DLD1 (cell line): ENCODE measurements at regions not wholly inside any gene's neighbourhood (a gene's known extent, or its start where the extent isn't known, plus 50 kb on each side); places are given as distances from the start of the nearest gene placed in this dataset.
"Not testable (repeated sequence)": the region's sequence is repeated elsewhere in the genome, so short reads cannot be mapped to it uniquely, and the experiment has no call there.

ENCODE experiments used
- in situ Hi-C: cut with HindIII; loops from 2 replicates; pipeline ENCODE4 v1.10.0; 2017; ENCODE audit warnings: low sequenced_read_pairs

DNA sequence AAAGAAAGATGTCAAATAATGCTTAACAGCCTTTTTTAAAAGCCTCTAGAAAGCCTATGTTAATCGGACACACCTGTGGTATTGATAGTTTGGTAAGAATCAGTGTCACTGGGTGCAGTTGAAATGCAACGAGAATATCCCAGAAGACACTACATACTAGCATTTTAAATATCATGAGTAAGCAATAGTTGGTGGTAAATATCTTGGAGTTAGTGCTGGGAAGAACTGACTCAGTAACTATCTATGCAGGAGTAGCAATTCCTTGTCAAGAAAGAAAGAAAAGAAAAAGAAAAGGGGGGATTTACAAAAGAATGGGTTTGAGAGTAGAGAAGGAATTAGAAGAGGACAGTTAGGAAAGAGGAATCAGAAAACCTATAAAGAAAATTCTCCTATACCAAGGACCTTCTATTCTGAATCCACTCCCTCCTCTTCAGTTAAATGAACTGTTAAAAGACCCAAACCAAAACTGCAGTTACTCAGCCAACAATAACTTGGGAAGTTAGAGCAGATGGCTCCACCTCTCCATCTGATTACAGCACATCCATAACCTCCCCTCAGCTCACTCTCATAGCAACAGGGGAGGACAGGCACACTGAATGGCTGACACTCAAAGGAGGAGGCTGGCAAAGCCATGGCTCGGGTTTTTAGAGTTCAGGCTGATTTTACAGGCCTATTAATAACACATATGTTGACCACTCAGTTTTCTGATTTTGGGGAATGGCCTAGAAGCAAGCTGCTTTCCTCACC is 207.6 kb upstream of the MDFIC2 start:
- in situ Hi-C loops: no loop called here

DNA sequence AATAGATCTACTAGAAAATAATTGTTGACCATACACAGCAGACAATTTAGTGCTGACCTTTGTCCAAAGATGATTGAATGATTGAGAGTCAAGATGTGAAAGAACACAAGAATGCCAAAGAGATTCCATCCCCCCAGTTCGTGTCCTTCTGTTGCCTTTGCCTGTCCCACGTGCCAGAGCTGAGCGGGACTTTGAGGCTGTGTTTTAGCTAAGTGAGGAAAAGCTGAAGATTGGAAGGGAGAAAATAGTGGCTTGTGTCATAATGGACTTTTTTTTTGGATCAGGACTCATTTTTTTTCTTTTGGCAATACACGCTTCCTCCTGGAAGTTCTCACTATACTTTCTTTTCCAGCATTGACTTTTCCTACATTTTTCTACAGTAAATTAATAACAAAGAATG is 206.6 kb upstream of the MDFIC2 start:
- in situ Hi-C loops: no loop called here

DNA sequence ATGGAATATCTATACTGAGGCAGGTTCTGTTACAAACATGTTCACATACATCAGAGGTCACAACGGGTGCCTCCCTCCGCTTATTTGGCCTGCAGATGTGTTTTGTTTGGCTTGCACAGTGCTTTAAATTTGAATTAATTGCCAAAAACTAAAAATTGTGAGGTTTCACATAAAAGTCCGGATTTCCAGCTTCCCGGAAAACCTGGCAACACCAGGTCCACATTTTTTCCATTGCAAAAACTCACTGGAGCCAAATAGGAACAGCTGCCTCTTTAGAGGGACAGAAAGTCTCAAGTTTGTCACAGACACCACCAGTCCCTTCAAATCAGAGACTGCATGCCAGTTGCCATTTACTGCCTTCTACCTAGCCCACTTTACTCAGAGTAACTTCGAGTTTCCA is 205.9 kb upstream of the MDFIC2 start:
- in situ Hi-C loops: no loop called here

DNA sequence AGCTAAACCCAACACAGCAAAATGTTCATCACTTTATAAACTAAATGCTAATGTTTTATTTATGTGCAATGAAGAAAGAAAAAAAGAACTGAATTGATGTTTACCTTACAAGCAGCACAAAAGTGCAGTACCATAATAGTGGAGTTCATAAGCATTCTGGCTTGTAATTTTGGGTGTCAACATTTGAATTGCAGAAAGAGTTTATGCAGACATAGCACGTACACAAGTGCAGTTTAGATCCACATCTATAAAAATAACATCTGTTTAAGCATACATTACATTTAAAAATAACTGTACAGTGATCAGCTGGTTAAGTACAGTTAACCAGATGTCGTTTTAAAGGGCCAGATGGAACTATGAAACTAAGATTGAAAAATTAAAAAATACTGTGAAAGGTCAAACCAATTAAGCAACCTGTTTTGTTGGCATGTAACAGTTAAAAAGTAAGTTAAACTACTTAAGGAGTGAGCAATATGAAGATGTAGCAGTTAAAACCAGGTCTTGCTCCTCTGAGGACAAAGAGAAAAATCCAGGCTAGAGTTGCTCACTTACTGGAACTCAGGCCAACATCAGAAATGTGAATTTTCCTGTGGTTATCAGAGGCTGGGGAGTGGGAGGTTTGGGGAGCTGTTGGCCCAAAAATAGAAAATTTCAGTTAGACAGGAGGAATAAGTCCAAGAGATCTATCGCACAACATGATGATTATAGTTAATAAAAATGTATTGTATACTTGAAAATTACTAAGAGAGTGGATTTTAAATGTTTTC is 204.9 kb upstream of the MDFIC2 start:
- in situ Hi-C loops: no loop called here

DNA sequence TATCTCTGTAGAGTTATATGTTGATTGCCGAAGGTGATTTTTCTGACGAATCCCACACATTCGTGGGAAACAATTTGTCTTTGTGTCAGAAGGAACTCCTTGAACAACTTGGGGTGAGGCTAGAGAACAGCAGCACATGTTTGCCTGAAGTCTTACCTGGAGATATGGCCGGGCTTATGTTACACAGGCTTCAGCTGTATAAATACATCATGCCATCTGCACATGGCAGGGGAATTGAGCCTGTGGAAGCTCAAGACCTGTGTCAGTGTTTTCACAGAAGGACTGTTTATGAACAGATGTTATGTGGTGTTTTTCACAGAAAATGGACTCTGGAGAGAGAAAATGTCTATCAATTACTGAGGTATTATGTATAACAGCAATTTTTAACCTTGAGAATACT is 203.6 kb upstream of the MDFIC2 start:
- in situ Hi-C loops: no loop called here

DNA sequence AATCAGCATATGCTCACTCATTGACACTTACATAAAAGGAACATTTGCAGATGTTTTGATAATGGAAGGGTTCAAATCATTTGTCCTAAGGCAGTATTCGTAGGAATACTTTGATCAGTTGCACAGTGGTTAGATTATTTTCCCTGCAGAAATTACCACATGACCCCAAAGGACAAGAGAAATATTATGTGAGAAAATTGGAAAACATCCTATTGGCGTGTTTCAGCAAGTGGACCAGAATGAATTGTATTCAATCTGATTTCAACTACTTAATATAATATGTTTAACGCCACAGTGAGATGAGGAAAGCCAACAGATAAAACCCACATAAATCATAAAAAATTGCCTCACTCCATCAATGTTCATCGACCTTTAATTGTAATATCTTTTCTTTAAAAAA is 195.0 kb upstream of the MDFIC2 start:
- in situ Hi-C loops: no loop called here

DNA sequence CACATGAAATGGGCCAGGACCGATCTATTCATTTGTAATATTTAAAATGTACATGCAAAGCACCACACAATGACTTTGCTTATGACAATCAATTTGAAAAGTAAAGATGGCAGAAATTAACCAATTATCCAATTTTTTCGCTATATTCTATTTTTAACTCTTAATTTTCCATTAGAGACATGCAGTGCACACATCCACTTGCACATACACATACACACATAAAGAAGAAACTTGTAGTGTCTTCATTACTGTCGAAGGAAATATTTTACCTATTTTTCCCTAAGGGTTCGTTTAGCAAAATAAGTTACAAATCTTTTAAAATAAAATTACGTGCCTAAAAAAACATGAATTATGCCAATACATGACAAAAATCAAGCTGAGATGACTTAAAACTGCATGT is 194.3 kb upstream of the MDFIC2 start:
- in situ Hi-C loops: no loop called here

DNA sequence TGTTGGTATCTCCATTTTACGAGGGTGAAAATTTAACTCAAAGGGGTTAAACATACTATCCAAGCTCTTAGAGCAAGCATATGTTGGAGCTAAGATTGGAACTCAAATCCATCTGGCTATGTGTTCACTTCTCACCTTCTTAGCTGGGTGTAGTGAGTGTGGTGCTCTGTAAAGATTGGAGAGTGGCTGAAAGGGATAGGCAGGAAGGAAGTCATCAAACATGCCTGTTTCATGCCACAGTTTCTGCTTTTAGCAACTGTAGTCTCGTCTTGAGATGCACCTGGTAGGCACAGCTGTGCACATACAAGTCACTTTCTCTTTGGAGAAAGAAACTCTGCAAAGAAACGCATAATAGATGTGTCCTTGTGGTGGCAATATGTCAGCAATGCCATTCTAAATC is 189.1 kb upstream of the MDFIC2 start:
- in situ Hi-C loops: no loop called here

DNA sequence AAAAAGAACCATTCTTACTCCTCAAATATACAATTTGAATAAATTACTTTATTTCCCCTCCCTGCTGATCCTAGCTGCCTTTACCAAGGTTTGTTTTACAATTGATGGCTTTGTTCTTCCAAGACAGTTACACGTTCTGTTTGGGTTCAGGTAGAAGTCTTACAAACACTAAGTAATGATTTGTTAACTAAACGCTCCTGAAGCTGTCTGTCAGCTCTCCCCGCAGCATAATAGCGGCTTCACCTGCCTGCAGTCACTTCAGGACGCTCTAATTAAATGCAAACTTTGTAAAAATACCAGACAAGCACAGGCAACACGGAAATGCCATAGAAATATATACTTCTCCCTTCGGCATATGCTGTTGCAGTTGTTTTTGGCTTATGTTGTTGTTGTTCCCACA is 176.4 kb upstream of the MDFIC2 start:
- in situ Hi-C loops: no loop called here

DNA sequence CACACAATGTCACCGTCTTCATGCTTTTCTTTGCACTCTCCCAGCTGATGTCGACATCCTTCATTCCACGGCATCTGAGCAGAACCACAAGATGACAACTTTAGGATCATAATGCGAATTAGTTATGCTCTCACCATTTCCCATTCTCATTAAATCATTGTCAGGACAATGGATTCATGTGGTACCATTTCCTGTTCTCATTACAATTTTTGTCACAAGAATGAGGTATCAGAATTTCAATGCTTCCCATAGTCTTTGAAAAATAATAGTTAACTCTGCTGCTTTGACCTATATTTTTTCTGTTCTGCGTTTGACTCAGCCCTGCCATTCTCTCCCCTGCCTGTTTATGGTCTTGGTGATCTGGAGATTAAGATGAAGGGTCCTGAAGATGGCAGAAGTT is 175.7 kb upstream of the MDFIC2 start:
- in situ Hi-C loops: no loop called here

DNA sequence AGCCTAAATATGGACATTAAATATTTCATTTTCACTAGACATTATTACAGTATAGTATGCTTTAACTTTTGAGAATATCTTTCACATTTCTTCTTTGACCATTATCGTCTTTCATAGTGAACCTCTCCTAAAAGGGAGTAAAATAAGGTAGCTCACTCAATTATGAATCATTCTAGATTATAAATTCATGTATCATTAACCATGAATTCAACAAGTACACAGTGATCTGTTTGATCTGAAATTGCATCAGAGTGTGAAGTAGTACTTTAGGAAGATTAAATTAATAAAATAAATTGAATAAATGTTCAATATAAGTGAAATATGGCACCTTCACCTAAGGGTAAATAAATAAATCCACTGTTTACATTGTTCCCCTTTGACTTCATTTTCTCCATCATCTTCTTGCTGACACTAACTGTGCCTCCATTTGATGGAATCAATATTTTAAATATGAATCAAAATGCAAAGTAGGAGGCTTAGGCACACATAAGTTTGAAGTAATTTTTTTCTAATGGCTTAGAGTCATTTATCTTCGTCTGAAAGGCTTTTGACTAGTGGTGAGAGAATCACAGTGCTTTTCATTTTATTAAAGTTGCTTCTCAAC is 174.1 kb upstream of the MDFIC2 start:
- in situ Hi-C loops: no loop called here

DNA sequence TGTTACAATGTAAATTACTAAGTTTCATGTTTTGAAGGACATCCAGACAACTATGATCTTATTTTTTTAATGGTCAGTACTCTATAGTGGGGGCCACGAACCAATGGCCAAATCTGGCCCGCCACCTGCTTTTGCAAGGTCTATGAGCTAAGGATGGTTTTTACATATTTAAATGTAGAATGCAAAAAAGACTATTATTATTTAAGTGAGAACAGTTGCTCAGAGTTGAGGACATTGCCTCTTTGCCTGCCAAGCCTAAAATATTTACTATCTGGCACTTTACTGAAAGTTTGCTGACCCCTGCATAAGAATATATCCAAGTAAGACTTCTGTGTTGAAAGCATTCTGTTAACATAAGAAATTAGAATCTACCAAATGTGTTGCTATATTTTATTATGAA is 163.7 kb upstream of the MDFIC2 start:
- in situ Hi-C loops: no loop called here

DNA sequence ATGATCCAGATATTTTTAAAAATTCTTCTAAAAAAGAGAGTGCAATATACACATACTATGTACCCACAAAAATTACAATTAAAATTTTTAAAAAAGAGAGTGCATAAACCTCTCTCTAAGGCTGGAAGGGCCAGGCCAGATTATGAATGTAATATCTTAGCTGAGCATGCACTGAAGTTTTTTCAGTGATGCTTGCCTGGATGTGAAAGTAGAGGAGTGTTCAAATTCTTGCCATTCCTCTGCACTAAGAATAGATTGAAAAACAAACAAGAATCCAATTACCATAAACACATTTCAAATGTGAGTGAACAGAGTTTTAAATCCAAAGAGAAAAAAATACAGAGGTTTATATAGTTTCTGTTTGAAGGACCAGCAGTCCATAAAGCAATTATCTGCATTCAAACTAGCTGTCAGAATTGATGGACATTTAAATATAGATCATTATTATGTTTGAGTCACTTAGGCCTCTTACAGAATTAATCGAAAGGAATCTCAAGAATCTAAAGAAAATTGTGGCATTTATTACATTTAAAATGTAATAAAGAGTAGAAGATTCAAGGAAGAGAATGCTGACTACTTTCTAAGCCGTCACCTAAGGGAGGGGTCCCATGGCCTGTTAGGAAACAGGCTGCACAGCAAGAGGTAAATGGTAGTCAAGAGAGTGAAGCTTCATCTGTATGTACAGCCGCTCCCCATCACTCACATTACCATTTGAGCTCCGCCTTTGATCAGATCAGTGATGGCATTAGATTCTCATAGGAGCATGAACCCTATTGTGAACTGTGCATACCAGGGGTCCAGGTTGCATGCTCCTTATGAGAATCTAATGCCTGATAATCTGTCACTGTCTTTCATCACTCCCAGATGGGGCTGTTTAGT is 159.3 kb upstream of the MDFIC2 start:
- in situ Hi-C loops: no loop called here

DNA sequence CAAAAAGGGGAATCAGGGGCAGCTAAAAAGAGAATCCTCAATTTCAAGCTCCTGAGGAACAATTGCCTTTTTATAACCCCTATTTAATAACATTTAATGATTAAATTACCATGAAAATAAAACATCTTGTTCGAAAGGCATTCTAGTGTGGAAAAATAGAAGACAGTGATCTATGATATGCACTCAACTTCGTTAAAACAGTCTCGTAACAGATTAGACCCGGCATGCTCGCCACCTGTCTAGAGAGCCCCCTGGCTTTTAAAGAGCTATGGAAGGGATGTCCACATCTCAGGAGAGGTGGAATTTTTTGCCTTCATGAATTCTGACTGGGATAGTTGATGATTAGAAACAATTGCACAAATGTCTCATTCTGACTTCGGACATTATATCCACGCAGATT is 153.7 kb upstream of the MDFIC2 start:
- in situ Hi-C loops: no loop called here

DNA sequence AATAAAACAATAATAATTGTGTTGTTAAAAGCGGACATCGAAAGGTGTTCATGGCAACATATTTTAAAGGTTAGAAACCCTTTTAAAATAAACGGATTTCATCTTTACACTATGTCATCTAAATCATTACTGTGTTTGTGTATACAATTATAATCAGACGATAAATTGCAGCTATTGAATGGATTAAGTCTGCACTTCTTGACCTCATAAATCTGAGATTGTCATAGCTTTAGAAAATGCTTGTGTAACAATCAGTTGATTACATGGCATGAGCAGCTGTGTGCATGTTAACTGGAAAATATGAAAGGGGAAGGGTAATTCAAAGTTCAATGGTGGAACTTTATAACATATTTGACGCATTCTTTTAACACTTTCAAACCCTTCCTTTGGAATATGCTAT is 152.4 kb upstream of the MDFIC2 start:
- in situ Hi-C loops: no loop called here

DNA sequence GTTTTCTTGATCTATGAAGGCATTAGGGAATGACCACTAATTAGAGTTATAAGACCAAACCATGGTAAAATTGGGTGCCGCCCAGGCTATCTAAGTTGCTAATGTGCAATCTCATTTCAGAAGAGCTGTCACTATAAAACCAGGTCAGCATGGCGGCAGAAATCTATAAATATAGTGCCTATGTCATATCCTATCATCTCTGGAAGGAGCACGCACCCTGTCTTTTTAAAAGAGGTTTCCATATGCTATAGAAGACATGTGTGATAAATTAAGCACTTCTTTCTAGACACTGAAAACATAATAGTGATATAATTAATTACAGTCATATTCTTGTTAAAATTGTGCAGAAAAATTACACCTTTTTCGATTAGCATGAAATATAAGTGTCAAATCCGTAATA is 152.0 kb upstream of the MDFIC2 start:
- in situ Hi-C loops: no loop called here

DNA sequence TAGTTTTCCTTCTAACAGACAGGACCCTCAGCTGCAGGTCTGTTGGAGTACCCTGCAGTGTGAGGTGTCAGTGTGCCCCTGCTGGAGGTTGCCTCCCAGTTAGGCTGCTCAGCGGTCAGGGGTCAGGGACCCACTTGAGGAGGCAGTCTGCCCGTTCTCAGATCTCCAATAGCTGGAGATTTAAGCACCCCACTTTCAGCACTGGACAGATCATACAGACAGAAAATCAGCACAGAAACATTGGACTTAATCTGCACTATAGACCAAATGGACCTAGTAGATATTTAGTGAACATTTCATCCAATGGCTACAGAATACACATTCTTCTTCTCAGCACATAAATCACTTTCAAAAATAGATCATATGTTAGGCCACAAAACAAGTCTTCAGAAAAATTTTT is 137.8 kb upstream of the MDFIC2 start:
- in situ Hi-C loops: not testable (repeated sequence)

DNA sequence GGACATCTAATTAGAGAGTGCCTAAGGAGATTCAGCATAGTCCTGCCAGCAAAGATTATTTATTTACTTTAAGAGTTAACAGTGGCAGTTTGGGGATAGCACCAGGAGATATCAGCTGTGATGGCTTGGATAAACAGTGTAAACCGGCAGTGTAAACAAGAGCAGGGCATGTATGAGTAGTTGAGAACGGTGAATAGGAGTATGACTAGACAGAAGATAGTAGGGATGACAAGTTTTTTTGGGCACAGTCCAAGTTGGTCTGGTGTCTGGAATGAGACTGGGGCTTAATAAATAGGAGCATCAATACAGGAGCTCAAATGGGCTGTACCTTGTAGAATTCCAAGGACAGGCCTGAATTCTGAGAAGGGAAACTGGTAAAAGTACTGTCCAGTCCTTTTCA is 123.0 kb upstream of the MDFIC2 start:
- in situ Hi-C loops: not testable (repeated sequence)

DNA sequence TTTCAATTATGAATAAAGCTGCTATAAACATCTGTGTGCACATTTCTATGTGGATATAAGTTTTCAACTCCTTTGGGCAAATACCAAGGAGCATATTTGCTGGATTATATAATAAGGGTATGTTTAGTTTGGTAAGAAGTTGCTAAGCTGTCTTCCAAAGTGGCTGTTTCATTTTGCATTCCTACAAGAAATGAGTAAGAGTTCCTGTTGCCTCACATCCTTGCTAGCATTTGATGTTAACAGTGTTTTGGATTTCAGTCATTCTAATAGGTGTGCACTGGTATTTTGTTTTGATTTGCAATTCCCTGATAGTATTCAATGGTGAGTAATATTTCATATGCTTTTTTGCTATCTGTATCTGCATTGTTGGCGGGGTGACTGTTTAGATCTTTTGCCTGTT is 120.7 kb upstream of the MDFIC2 start:
- in situ Hi-C loops: no loop called here

DNA sequence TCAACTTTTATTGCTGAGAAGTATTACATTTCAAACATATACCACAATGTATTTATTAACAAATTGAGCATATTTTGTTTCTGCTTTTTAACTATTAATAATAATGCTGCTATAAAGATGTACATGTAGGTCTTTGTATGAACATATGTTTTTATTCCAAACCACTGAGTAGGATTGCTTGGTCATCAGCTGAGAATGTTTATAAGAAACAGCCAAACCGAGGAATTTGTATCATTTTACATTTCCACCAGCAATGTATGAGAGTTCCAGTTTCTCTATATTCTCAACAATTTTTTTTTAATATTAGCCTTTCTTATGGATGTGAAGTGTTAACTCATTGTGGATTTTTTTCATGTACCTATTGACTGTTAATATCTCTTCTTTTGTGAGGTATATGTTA is 119.5 kb upstream of the MDFIC2 start:
- in situ Hi-C loops: no loop called here

DNA sequence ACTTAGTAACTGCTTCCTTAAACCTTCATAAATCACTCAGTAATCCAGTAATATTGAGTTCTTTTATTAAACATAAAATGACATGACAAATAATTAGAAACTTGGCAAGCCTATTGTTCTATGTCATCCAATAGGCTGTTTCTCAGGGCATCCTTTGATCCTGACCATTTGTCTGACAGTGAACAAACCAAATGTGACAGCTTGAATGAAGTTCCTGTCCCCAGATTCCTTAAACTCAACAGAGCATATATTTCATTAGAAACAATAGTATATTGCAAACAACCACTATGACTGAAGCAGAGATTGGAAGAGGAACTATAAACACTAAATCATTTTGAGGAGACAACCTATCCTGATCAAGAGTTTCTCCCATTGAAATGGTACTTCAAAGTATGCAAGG is 113.6 kb upstream of the MDFIC2 start:
- in situ Hi-C loops: no loop called here
